T-cell (primary cell): ENCODE measurements at regions not wholly inside any gene's neighbourhood (a gene's known extent, or its start where the extent isn't known, plus 50 kb on each side); places are given as distances from the start of the nearest gene placed in this dataset.

Experiments used
- ATAC-seq, 4 experiments: fragments of 200-7000 bp in 3 of 4; fragments of 150-1000 bp in 1 of 4; cut with Tn5 transposase; replicated peaks in 1 of 4; 1 replicate in 3 of 4; 2 replicates in 1 of 4; pipeline ENCODE4 v1.10.0; 2021; ENCODE audit warnings: moderate library complexity in 3 of 4, mild to moderate bottlenecking in 2 of 4, moderate number of reproducible peaks in 1 of 4
- CTCF ChIA-PET, 2 donors: fragments of 300-600 bp; sonication (Branson Sonifier 250); formaldehyde crosslinking; loops; one replicate each; lab custom pipeline; 2022; ENCODE audit warnings: antibody characterized with exemption in 2 of 2; lab: Charles Lee
- POLR2A ChIA-PET, 2 donors: fragments of 300-600 bp; sonication (Branson Sonifier 250); formaldehyde crosslinking; loops; one replicate each; lab custom pipeline; 2022; ENCODE audit warnings: antibody characterized with exemption in 2 of 2; lab: Charles Lee
- DNase-seq, 35 experiments: peaks; one replicate each; pipeline versions ENCODE4 v3.0.0 to v3.0.0-alpha.2; 2013 to 2023
- H3K27ac ChIP-seq: one replicate; pipeline ENCODE4 v1.5.1; 2013; ENCODE audit warnings: low read length
- H3K27me3 ChIP-seq, 2 experiments: replicated peaks in 1 of 2; 1 replicate in 1 of 2; 2 replicates in 1 of 2; pipeline versions ENCODE4 v1.6.1 to v1.7.0; 2013; ENCODE audit warnings: low read length in 1 of 2, mixed read lengths in 1 of 2; ENCODE audit not compliant: control insufficient read depth in 2 of 2, insufficient read depth in 2 of 2; ENCODE audit errors: extremely low read depth in 1 of 2
- H3K36me3 ChIP-seq, 2 donors: 1 replicate in 1 of 2; 2 replicates in 1 of 2; pipeline versions ENCODE4 v1.6.1 to v1.7.0; 2013; ENCODE audit warnings: low read length in 1 of 2; ENCODE audit not compliant: control insufficient read depth in 2 of 2, insufficient read depth in 1 of 2; ENCODE audit errors: extremely low read depth in 1 of 2
- H3K4me1 ChIP-seq, 2 experiments: 1 replicate in 1 of 2; 2 replicates in 1 of 2; pipeline versions ENCODE4 v1.6.1 to v1.7.0; 2013; ENCODE audit warnings: low read length in 2 of 2, mixed read lengths in 1 of 2; ENCODE audit not compliant: insufficient read depth in 2 of 2, control insufficient read depth in 1 of 2; ENCODE audit errors: extremely low read depth in 1 of 2
- H3K4me3 ChIP-seq, 2 donors: 1 replicate in 1 of 2; 2 replicates in 1 of 2; pipeline versions ENCODE4 v1.5.1 to v1.7.0; 2013; ENCODE audit warnings: mild to moderate bottlenecking in 2 of 2, low read length in 1 of 2, moderate library complexity in 1 of 2; ENCODE audit not compliant: control insufficient read depth in 1 of 2; ENCODE audit errors: extremely low read depth in 1 of 2
- H3K9me3 ChIP-seq: 2 replicates; pipeline ENCODE4 v1.7.0; 2013
- H3K27ac Mint-ChIP-seq, 2 donors: one replicate each; pipeline ENCODE4 v1.8.0; 2020 to 2021; ENCODE audit warnings: mild to moderate bottlenecking in 2 of 2, mixed read lengths in 2 of 2
- H3K27me3 Mint-ChIP-seq, 2 donors: one replicate each; pipeline ENCODE4 v1.8.0; 2021 to 2022; ENCODE audit warnings: mixed read lengths in 2 of 2
- H3K36me3 Mint-ChIP-seq: one replicate; pipeline ENCODE4 v1.8.0; 2021; ENCODE audit warnings: mixed read lengths
- H3K4me1 Mint-ChIP-seq, 3 donors: one replicate each; pipeline ENCODE4 v1.8.0; 2020 to 2022; ENCODE audit warnings: mixed read lengths in 3 of 3, mild to moderate bottlenecking in 1 of 3
- H3K4me3 Mint-ChIP-seq, 3 donors: one replicate each; pipeline ENCODE4 v1.8.0; 2020 to 2022; ENCODE audit warnings: mild to moderate bottlenecking in 3 of 3, mixed read lengths in 3 of 3, moderate library complexity in 3 of 3
- H3K9me3 Mint-ChIP-seq, 3 donors: one replicate each; pipeline ENCODE4 v1.8.0; 2020 to 2022; ENCODE audit warnings: mixed read lengths in 3 of 3
- WGBS: methylation state at CpG from one replicate; pipeline ENCODE4 v1.1.5; 2013; ENCODE audit warnings: missing lambda C conversion rate; ENCODE audit not compliant: insufficient coverage; 5-methylcytosine and 5-hydroxymethylcytosine counted together

DNA sequence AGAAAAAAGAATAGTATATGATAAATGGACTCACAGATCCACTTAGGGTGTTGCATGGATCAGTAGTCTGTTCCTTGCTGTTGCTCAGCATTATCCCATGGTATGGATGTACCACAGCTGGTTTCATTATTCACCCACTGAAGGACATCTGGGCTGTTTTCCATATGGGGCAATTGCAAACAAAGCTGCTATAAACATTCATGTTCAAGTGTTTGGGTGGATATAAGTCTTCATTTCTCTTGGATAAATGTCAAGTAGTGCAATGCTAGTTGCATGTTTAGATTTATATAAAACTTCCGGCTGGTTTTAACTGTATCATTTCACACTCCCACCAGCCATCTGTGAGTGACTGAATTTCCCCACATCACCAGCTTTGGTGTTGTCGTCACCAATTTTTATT is 137.7 kb downstream of the ASB7 start:
- H3K27ac ChIP-seq: no peak overlapping the region
- peaks cover 2 to 4% of the 10 kb centered on the region in 2 experiments for H3K27me3 ChIP-seq
- H3K36me3 ChIP-seq: no peaks in the 10 kb centered on the region
- ChIA-PET POLR2A (no interaction called here), CTCF (no interaction called here)
- no peak for DNase-seq
- WGBS: no CpG with 5 or more reads among the region's 2 CpGs
- no peaks in the 10 kb centered on the region for H3K4me1 Mint-ChIP-seq
- no peak for ATAC-seq
- H3K9me3 Mint-ChIP-seq: no peaks in the 10 kb centered on the region
- no peaks in the 10 kb centered on the region for H3K4me1 ChIP-seq
- no peak overlapping the region for H3K27ac Mint-ChIP-seq
- H3K4me3 ChIP-seq: no peak overlapping the region
- peaks cover 7 to 15% of the 10 kb centered on the region in 2 donors for H3K27me3 Mint-ChIP-seq
- no peak overlapping the region for H3K4me3 Mint-ChIP-seq
- no peaks in the 10 kb centered on the region for H3K9me3 ChIP-seq
- H3K36me3 Mint-ChIP-seq: no peaks in the 10 kb centered on the region

DNA sequence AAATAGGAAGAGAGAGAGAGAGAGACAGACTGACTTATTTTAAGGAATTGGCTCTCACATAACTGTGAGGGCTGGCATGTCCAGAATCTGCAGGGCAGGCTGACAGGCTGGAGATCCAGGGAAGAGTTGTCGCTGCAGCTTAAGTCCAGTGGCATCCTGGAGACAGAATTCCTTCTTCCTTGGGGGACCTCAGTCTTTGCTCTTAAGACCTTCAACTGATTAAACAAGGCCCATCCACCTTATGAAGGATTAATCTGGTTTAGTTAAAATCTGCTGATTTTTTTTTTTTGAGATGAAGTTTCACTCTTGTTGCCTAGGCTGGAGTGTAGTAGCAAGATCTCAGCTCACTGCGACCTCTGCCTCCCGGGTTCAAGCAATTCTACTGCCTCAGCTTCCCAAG is 128.0 kb upstream of the ALDH1A3 start:
- no peaks in the 10 kb centered on the region for H3K9me3 ChIP-seq
- no peaks in the 10 kb centered on the region for H3K4me1 Mint-ChIP-seq
- H3K27ac Mint-ChIP-seq: no peak overlapping the region
- 60% methylated on average over 1 of the region's 3 CpGs for WGBS
- no peak for DNase-seq
- H3K36me3 Mint-ChIP-seq: no peaks in the 10 kb centered on the region
- ATAC-seq: no peak
- peaks cover 45 to 48% of the 10 kb centered on the region in 2 donors for H3K27me3 Mint-ChIP-seq
- peaks cover 11 to 19% (median 15%) of the 10 kb centered on the region in 3 donors for H3K9me3 Mint-ChIP-seq
- H3K4me3 Mint-ChIP-seq: no peak overlapping the region
- CTCF ChIA-PET: no interaction called here
- H3K4me3 ChIP-seq: no peak overlapping the region
- POLR2A ChIA-PET: no interaction called here
- no peak overlapping the region for H3K27ac ChIP-seq
- H3K36me3 ChIP-seq: no peaks in the 10 kb centered on the region
- no peaks in the 10 kb centered on the region for H3K4me1 ChIP-seq
- H3K27me3 ChIP-seq: peaks cover 5 to 12% of the 10 kb centered on the region in 2 experiments

DNA sequence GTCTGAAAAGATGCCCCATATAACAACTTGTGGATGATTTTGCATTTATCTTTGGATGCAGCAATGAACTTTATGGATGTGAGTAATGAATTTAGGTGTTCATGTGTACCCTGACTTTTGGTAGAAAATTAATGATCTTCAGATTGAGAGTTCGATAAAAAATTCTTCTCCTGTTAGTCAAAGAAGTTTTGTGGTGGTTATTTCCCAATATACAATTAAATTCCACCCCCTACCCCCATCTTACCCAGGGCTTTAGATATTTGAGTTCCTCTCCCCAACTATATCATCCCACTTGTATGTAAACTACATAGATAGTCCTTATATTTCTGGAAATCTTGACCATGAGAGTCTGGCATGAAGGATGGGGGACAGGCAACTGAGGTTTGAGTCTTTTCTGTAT is 126.1 kb upstream of the ALDH1A3 start:
- Histone ChIP-seq H3K9me3 (no peaks in the 10 kb centered on the region), H3K27ac (no peak overlapping the region), H3K4me3 (no peak overlapping the region), H3K4me1 (no peaks in the 10 kb centered on the region), H3K27me3 (peaks cover 8 to 10% of the 10 kb centered on the region in 2 experiments), H3K36me3 (no peaks in the 10 kb centered on the region)
- H3K27ac Mint-ChIP-seq: no peak overlapping the region
- peaks cover 40 to 45% of the 10 kb centered on the region in 2 donors for H3K27me3 Mint-ChIP-seq
- ChIA-PET CTCF (no interaction called here), POLR2A (no interaction called here)
- H3K4me1 Mint-ChIP-seq: no peaks in the 10 kb centered on the region
- H3K9me3 Mint-ChIP-seq: peaks cover 0 to 4% (median 1%) of the 10 kb centered on the region in 3 donors
- DNase-seq (no peak), ATAC-seq (no peak)
- no peak overlapping the region for H3K4me3 Mint-ChIP-seq
- H3K36me3 Mint-ChIP-seq: no peaks in the 10 kb centered on the region
- WGBS: no CpG with 5 or more reads among the region's 1 CpG

DNA sequence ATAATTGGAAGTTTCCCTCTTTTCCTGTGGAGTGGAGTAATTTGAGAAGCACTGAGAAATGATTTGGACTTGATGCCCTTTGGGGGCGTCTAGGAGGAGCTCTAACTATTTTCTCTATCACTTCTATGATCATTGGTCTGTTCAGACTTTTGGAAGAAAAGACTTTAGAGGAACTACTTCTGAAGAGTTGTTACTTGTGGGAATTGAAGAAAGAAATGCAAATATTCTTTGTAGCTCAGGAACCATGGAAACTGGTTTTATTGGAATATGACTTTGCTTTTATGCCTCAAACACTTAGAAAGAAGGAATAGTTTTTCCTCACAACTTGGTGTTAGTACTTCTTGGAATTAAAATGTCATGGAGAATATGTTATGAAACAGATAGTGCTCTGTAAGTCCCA is 122.0 kb upstream of the ALDH1A3 start:
- no peak overlapping the region for H3K4me3 Mint-ChIP-seq
- Histone ChIP-seq H3K9me3 (no peaks in the 10 kb centered on the region), H3K27me3 (peaks cover 6 to 24% of the 10 kb centered on the region in 2 experiments), H3K27ac (no peak overlapping the region), H3K4me3 (no peak overlapping the region), H3K4me1 (no peaks in the 10 kb centered on the region), H3K36me3 (no peaks in the 10 kb centered on the region)
- CTCF ChIA-PET: interaction anchor here in 1 of 2 donors (0.5 kb wide), 1 partner anchor 8 kb away, joined by 3 read pairs; no protein-coding TSS in a partner anchor
- WGBS: no CpG with 5 or more reads among the region's 1 CpG
- peaks cover 0 to 2% (median 0%) of the 10 kb centered on the region in 3 donors for H3K4me1 Mint-ChIP-seq
- ATAC-seq (no peak), DNase-seq (no peak)
- H3K36me3 Mint-ChIP-seq: no peaks in the 10 kb centered on the region
- POLR2A ChIA-PET: no interaction called here
- no peaks in the 10 kb centered on the region for H3K9me3 Mint-ChIP-seq
- H3K27ac Mint-ChIP-seq: no peak overlapping the region
- peaks cover 47 to 49% of the 10 kb centered on the region in 2 donors for H3K27me3 Mint-ChIP-seq

DNA sequence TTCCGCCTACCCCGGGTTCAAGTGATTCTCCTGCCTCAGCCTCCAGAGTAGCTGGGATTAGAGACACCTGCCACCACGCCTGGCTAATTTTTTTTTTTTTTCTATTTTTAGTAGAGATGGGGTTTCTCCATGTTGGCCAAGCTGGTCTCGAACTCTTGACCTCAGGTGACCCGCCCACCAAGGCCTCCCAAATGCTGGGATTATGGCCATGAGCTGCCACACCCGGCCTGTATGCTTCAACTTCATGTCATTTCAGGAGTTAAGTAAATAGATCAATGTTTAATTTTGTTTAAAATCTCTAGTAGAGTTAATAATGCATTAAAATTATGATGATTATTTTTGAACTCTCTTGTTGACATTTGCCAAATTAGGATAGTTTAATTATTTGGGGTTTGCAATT is 121.1 kb upstream of the ALDH1A3 start:
- ATAC-seq (no peak), DNase-seq (no peak)
- peaks cover 6 to 24% of the 10 kb centered on the region in 2 experiments for H3K27me3 ChIP-seq
- no peak overlapping the region for H3K4me3 ChIP-seq
- ChIA-PET POLR2A (no interaction called here), CTCF (interaction anchor here in 1 of 2 donors (0.7 kb wide), 1 partner anchor 1184 kb away, joined by 3 read pairs; no protein-coding TSS in a partner anchor)
- Mint-ChIP-seq H3K4me3 (no peak overlapping the region), H3K27ac (no peak overlapping the region), H3K36me3 (no peaks in the 10 kb centered on the region), H3K27me3 (peaks cover 44 to 46% of the 10 kb centered on the region in 2 donors), H3K4me1 (peaks cover 0 to 2% (median 0%) of the 10 kb centered on the region in 3 donors), H3K9me3 (no peaks in the 10 kb centered on the region)
- no peaks in the 10 kb centered on the region for H3K9me3 ChIP-seq
- no peak overlapping the region for H3K27ac ChIP-seq
- H3K4me1 ChIP-seq: no peaks in the 10 kb centered on the region
- H3K36me3 ChIP-seq: no peaks in the 10 kb centered on the region
- 87% methylated on average over 3 of the region's 6 CpGs for WGBS

DNA sequence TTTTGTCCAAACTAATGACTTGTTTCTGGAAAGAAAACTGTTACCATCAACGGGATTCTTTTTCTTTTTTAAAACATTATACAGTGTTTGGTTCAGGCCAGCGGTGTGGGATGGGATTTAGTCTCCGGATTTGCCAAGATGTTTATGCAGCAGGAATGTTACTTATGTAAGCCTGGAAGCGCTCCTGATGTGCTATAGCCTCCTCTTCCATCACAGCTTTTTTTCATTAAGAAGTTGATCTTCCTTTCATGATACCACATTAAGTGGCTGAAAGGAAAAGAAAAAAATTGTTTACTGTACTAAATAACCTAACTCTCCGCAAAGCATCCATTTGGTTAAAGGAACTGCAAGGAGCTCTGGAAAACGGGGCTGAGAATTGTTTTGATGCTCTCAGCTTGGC is 120.5 kb upstream of the ALDH1A3 start:
- Histone ChIP-seq H3K9me3 (no peaks in the 10 kb centered on the region), H3K27ac (no peak overlapping the region), H3K27me3 (peaks cover 6 to 24% of the 10 kb centered on the region in 2 experiments), H3K36me3 (no peaks in the 10 kb centered on the region), H3K4me1 (no peaks in the 10 kb centered on the region), H3K4me3 (no peak overlapping the region)
- no CpG with 5 or more reads among the region's 6 CpGs for WGBS
- H3K27ac Mint-ChIP-seq: no peak overlapping the region
- peaks cover 0 to 2% (median 0%) of the 10 kb centered on the region in 3 donors for H3K4me1 Mint-ChIP-seq
- ChIA-PET POLR2A (no interaction called here), CTCF (interaction anchor here in 1 of 2 donors (0.7 kb wide), 1 partner anchor 1185 kb away, joined by 3 read pairs; no protein-coding TSS in a partner anchor)
- peaks cover 41% of the 10 kb centered on the region in 2 donors for H3K27me3 Mint-ChIP-seq
- no peaks in the 10 kb centered on the region for H3K9me3 Mint-ChIP-seq
- no peak for ATAC-seq
- H3K4me3 Mint-ChIP-seq: no peak overlapping the region
- no peaks in the 10 kb centered on the region for H3K36me3 Mint-ChIP-seq
- DNase-seq: no peak
